ENCODE measurements at regions not wholly inside any gene's neighbourhood (a gene's known extent, or its start where the extent isn't known, plus 50 kb on each side); places are given as distances from the start of the nearest gene placed in this dataset.

GRCh38 chr13:67932991-67933390 lies 702.9 kb upstream of the PCDH9 start:
- WGBS, 2 donors (ENCODE audit: extremely low coverage in 2 of 2, insufficient read length in 2 of 2, insufficient replicate concordance in 1 of 2): no CpG with 5 or more reads among the region's 5 CpGs
- H2BK15ac ChIP-seq (ENCODE audit: low read length): no peak overlapping the region

GRCh38 chr13:67917291-67917987 lies 687.3 kb upstream of the PCDH9 start:
- Histone ChIP-seq H2AFZ (ENCODE audit: low read length) (no peak overlapping the region), H3K23ac (ENCODE audit: low read depth, low read length, poor library complexity) (no peak overlapping the region), H3K79me1 (ENCODE audit: low read depth, low read length) (no peaks in the 10 kb centered on the region), H2BK12ac (ENCODE audit: low read length) (no peak overlapping the region), H3K18ac (ENCODE audit: low read length) (no peak overlapping the region), H4K91ac (ENCODE audit: low read depth, low read length, poor library complexity) (no peak overlapping the region), H2BK120ac (ENCODE audit: low read depth, low read length) (no peak overlapping the region), H3K9me3 (replicated peaks in 1 of 2; ENCODE audit: control insufficient read depth in 2 of 2, insufficient read depth in 1 of 2, low read depth in 1 of 2, low read length in 2 of 2) (no peaks in the 10 kb centered on the region), H3K27ac (replicated peaks; ENCODE audit: low read length) (no peak overlapping the region), H4K8ac (ENCODE audit: low read depth, low read length) (no peak overlapping the region), H3K4me1 (ENCODE audit: control insufficient read depth in 2 of 2, insufficient read depth in 1 of 2, low read depth in 1 of 2, low read length in 2 of 2) (no peaks in the 10 kb centered on the region), H2AK5ac (ENCODE audit: low read depth, low read length) (no peak overlapping the region), H3K14ac (ENCODE audit: low read length) (no peak overlapping the region), H3K4me3 (ENCODE audit: low read length in 2 of 2) (no peak overlapping the region), H3K36me3 (replicated peaks in 1 of 2; ENCODE audit: control insufficient read depth in 2 of 2, insufficient read depth in 2 of 2, low read length in 2 of 2) (no peaks in the 10 kb centered on the region), H3K27me3 (ENCODE audit: control insufficient read depth in 3 of 3, insufficient read depth in 3 of 3, low read depth in 1 of 3, low read length in 3 of 3) (no peaks in the 10 kb centered on the region), H2BK5ac (ENCODE audit: low read length) (no peak overlapping the region), H2BK15ac (ENCODE audit: low read length) (no peak overlapping the region), H3K4me2 (ENCODE audit: insufficient read depth, low read length, poor library complexity, severe bottlenecking) (no peak overlapping the region), H3K4ac (ENCODE audit: low read length) (no peak overlapping the region), H3K9ac (ENCODE audit: low read depth, low read length, poor library complexity) (no peak overlapping the region)
- no peak for DNase-seq (ENCODE audit: low spot score)
- WGBS, 2 donors (ENCODE audit: extremely low coverage in 2 of 2, insufficient read length in 2 of 2, insufficient replicate concordance in 1 of 2): no CpG with 5 or more reads among the region's 5 CpGs

More at GRCh38 chr13:67932991-67933390, 702.9 kb upstream of the PCDH9 start:
- Histone ChIP-seq H2BK12ac (ENCODE audit: low read length) (no peak overlapping the region), H2BK120ac (ENCODE audit: low read depth, low read length) (no peak overlapping the region), H3K36me3 (replicated peaks in 1 of 2; ENCODE audit: control insufficient read depth in 2 of 2, insufficient read depth in 2 of 2, low read length in 2 of 2) (no peaks in the 10 kb centered on the region), H3K4me2 (ENCODE audit: insufficient read depth, low read length, poor library complexity, severe bottlenecking) (no peak overlapping the region), H3K23ac (ENCODE audit: low read depth, low read length, poor library complexity) (no peak overlapping the region), H3K18ac (ENCODE audit: low read length) (no peak overlapping the region), H3K14ac (ENCODE audit: low read length) (no peak overlapping the region), H2AFZ (ENCODE audit: low read length) (no peak overlapping the region), H4K91ac (ENCODE audit: low read depth, low read length, poor library complexity) (no peak overlapping the region), H3K27me3 (ENCODE audit: control insufficient read depth in 3 of 3, insufficient read depth in 3 of 3, low read depth in 1 of 3, low read length in 3 of 3) (no peaks in the 10 kb centered on the region), H3K4me1 (ENCODE audit: control insufficient read depth in 2 of 2, insufficient read depth in 1 of 2, low read depth in 1 of 2, low read length in 2 of 2) (no peaks in the 10 kb centered on the region), H3K27ac (replicated peaks; ENCODE audit: low read length) (no peak overlapping the region), H3K9ac (ENCODE audit: low read depth, low read length, poor library complexity) (no peak overlapping the region), H3K4me3 (ENCODE audit: low read length in 2 of 2) (no peak overlapping the region), H4K8ac (ENCODE audit: low read depth, low read length) (no peak overlapping the region), H3K4ac (ENCODE audit: low read length) (no peak overlapping the region), H3K9me3 (replicated peaks in 1 of 2; ENCODE audit: control insufficient read depth in 2 of 2, insufficient read depth in 1 of 2, low read depth in 1 of 2, low read length in 2 of 2) (no peaks in the 10 kb centered on the region), H3K79me1 (ENCODE audit: low read depth, low read length) (no peaks in the 10 kb centered on the region), H2BK5ac (ENCODE audit: low read length) (no peak overlapping the region), H2AK5ac (ENCODE audit: low read depth, low read length) (no peak overlapping the region)
- DNase-seq (ENCODE audit: low spot score): no peak

- Histone ChIP-seq H3K27ac (replicated peaks; ENCODE audit: low read length) (no peak overlapping the region), H3K36me3 (replicated peaks in 1 of 2; ENCODE audit: control insufficient read depth in 2 of 2, insufficient read depth in 2 of 2, low read length in 2 of 2) (no peaks in the 10 kb centered on the region), H2AK5ac (ENCODE audit: low read depth, low read length) (no peak overlapping the region), H2AFZ (ENCODE audit: low read length) (no peak overlapping the region), H3K27me3 (ENCODE audit: control insufficient read depth in 3 of 3, insufficient read depth in 3 of 3, low read depth in 1 of 3, low read length in 3 of 3) (no peaks in the 10 kb centered on the region), H4K91ac (ENCODE audit: low read depth, low read length, poor library complexity) (no peak overlapping the region), H2BK12ac (ENCODE audit: low read length) (no peak overlapping the region), H2BK15ac (ENCODE audit: low read length) (no peak overlapping the region), H4K8ac (ENCODE audit: low read depth, low read length) (no peak overlapping the region), H3K4me3 (ENCODE audit: low read length in 2 of 2) (no peak overlapping the region), H3K9ac (ENCODE audit: low read depth, low read length, poor library complexity) (no peak overlapping the region), H2BK120ac (ENCODE audit: low read depth, low read length) (no peak overlapping the region), H3K9me3 (replicated peaks in 1 of 2; ENCODE audit: control insufficient read depth in 2 of 2, insufficient read depth in 1 of 2, low read depth in 1 of 2, low read length in 2 of 2) (no peaks in the 10 kb centered on the region), H3K79me1 (ENCODE audit: low read depth, low read length) (no peaks in the 10 kb centered on the region), H3K4me2 (ENCODE audit: insufficient read depth, low read length, poor library complexity, severe bottlenecking) (no peak overlapping the region), H3K23ac (ENCODE audit: low read depth, low read length, poor library complexity) (no peak overlapping the region), H3K4me1 (ENCODE audit: control insufficient read depth in 2 of 2, insufficient read depth in 1 of 2, low read depth in 1 of 2, low read length in 2 of 2) (no peaks in the 10 kb centered on the region), H3K4ac (ENCODE audit: low read length) (no peak overlapping the region), H2BK5ac (ENCODE audit: low read length) (no peak overlapping the region), H3K18ac (ENCODE audit: low read length) (no peak overlapping the region), H3K14ac (ENCODE audit: low read length) (no peak overlapping the region)
- DNase-seq (ENCODE audit: low spot score): no peak
- no CpG with 5 or more reads among the region's 1 CpG for WGBS, 2 donors (ENCODE audit: extremely low coverage in 2 of 2, insufficient read length in 2 of 2, insufficient replicate concordance in 1 of 2)
These were observed 686.5 kb upstream of the PCDH9 start for GRCh38 chr13:67916650-67917049.

- no peaks in the 10 kb centered on the region for H3K36me3 ChIP-seq (replicated peaks in 1 of 2; ENCODE audit: control insufficient read depth in 2 of 2, insufficient read depth in 2 of 2, low read length in 2 of 2)
- no peak overlapping the region for H4K8ac ChIP-seq (ENCODE audit: low read depth, low read length)
- H3K14ac ChIP-seq (ENCODE audit: low read length): no peak overlapping the region
- H3K4me1 ChIP-seq (ENCODE audit: control insufficient read depth in 2 of 2, insufficient read depth in 1 of 2, low read depth in 1 of 2, low read length in 2 of 2): no peaks in the 10 kb centered on the region
- H2BK120ac ChIP-seq (ENCODE audit: low read depth, low read length): no peak overlapping the region
- H2BK5ac ChIP-seq (ENCODE audit: low read length): no peak overlapping the region
- DNase-seq (ENCODE audit: low spot score): no peak
- H3K4me2 ChIP-seq (ENCODE audit: insufficient read depth, low read length, poor library complexity, severe bottlenecking): no peak overlapping the region
- H4K91ac ChIP-seq (ENCODE audit: low read depth, low read length, poor library complexity): no peak overlapping the region
- H3K27me3 ChIP-seq (ENCODE audit: control insufficient read depth in 3 of 3, insufficient read depth in 3 of 3, low read depth in 1 of 3, low read length in 3 of 3): no peaks in the 10 kb centered on the region
- no peak overlapping the region for H3K4me3 ChIP-seq (ENCODE audit: low read length in 2 of 2)
- no peak overlapping the region for H3K23ac ChIP-seq (ENCODE audit: low read depth, low read length, poor library complexity)
- H3K18ac ChIP-seq (ENCODE audit: low read length): no peak overlapping the region
- H2BK15ac ChIP-seq (ENCODE audit: low read length): no peak overlapping the region
- no peak overlapping the region for H2AFZ ChIP-seq (ENCODE audit: low read length)
- H3K9ac ChIP-seq (ENCODE audit: low read depth, low read length, poor library complexity): no peak overlapping the region
- whole genome bisulfite sequencing, 2 donors (ENCODE audit: extremely low coverage in 2 of 2, insufficient read length in 2 of 2, insufficient replicate concordance in 1 of 2): no CpG with 5 or more reads among the region's 27 CpGs
- H3K79me1 ChIP-seq (ENCODE audit: low read depth, low read length): no peaks in the 10 kb centered on the region
- H2AK5ac ChIP-seq (ENCODE audit: low read depth, low read length): no peak overlapping the region
- no peak overlapping the region for H3K27ac ChIP-seq (replicated peaks; ENCODE audit: low read length)
- H3K9me3 ChIP-seq (replicated peaks in 1 of 2; ENCODE audit: control insufficient read depth in 2 of 2, insufficient read depth in 1 of 2, low read depth in 1 of 2, low read length in 2 of 2): no peaks in the 10 kb centered on the region
- no peak overlapping the region for H2BK12ac ChIP-seq (ENCODE audit: low read length)
- no peak overlapping the region for H3K4ac ChIP-seq (ENCODE audit: low read length)
These were observed 684.4 kb upstream of the PCDH9 start for GRCh38 chr13:67914535-67914934.
